BJ (cell line): ENCODE measurements at regions not wholly inside any gene's neighbourhood (a gene's known extent, or its start where the extent isn't known, plus 50 kb on each side); places are given as distances from the start of the nearest gene placed in this dataset.

Experiments
- CTCF ChIA-PET: fragments of 350-600 bp; formaldehyde crosslinking; extraction: SDS; loops from one replicate; lab custom pipeline; 2021; ENCODE audit warnings: antibody characterized with exemption, inconsistent platforms; lab: Yijun Ruan, JAX
- POLR2A ChIA-PET: fragments of 300-600 bp; sonication (Branson Sonifier 250); formaldehyde crosslinking; extraction: SDS; loops from one replicate; lab custom pipeline; 2021; ENCODE audit warnings: antibody characterized with exemption; lab: Charles Lee
- DNase-seq: peaks from one replicate; pipeline ENCODE4 v3.0.0-alpha.2; 2011; ENCODE audit warnings: low read depth
- H3K27me3 ChIP-seq: 2 replicates; pipeline ENCODE4 v1.6.0; 2011; ENCODE audit warnings: low read length; ENCODE audit not compliant: control insufficient read depth, insufficient read depth
- H3K36me3 ChIP-seq: 2 replicates; pipeline ENCODE4 v1.5.1; 2011; ENCODE audit warnings: low read length; ENCODE audit not compliant: control insufficient read depth, insufficient read depth
- H3K4me3 ChIP-seq: 2 replicates; pipeline ENCODE4 v1.5.1; 2011; ENCODE audit warnings: low read depth, mild to moderate bottlenecking, control low read depth, low read length
- CTCF ChIP-seq: IDR thresholded peaks from 2 replicates; pipeline ENCODE4 v1.5.1; 2011; ENCODE audit warnings: low read depth, mild to moderate bottlenecking, control low read depth, inconsistent platforms, low read length, moderate library complexity; ENCODE audit not compliant: insufficient read depth

- no peak for DNase-seq
- TF ChIP-seq CTCF = no peak
- H3K36me3 ChIP-seq = no peaks in the 10 kb centered on the region
- no peaks in the 10 kb centered on the region for H3K27me3 ChIP-seq
- H3K4me3 ChIP-seq = no peak overlapping the region
- POLR2A ChIA-PET = no interaction called here
- CTCF ChIA-PET = no interaction called here
These were observed 212.1 kb upstream of the ROBO2 start for GRCh38 chr3:76827701-76828226.

GRCh38 chr3:76834657-76835056, 205.2 kb upstream of the ROBO2 start:
- H3K4me3 ChIP-seq = no peak overlapping the region
- no peaks in the 10 kb centered on the region for H3K36me3 ChIP-seq
- TF ChIP-seq CTCF = no peak
- ChIA-PET POLR2A (no interaction called here), CTCF (no interaction called here)
- no peaks in the 10 kb centered on the region for H3K27me3 ChIP-seq
- no peak for DNase-seq

GRCh38 chr3:76841747-76842146, 198.2 kb upstream of the ROBO2 start:
- Histone ChIP-seq H3K27me3 (no peaks in the 10 kb centered on the region), H3K36me3 (no peaks in the 10 kb centered on the region), H3K4me3 (no peak overlapping the region)
- no peak for TF ChIP-seq CTCF
- DNase-seq = no peak
- CTCF ChIA-PET = no interaction called here
- POLR2A ChIA-PET = no interaction called here

GRCh38 chr3:76842216-76842615, 197.7 kb upstream of the ROBO2 start:
- no peak overlapping the region for H3K4me3 ChIP-seq
- no peak for TF ChIP-seq CTCF
- no peaks in the 10 kb centered on the region for H3K27me3 ChIP-seq
- no peak for DNase-seq
- CTCF ChIA-PET = no interaction called here
- H3K36me3 ChIP-seq = no peaks in the 10 kb centered on the region
- POLR2A ChIA-PET = no interaction called here

GRCh38 chr3:76855451-76855850, 184.4 kb upstream of the ROBO2 start:
- no peak for TF ChIP-seq CTCF
- H3K36me3 ChIP-seq = no peaks in the 10 kb centered on the region
- POLR2A ChIA-PET = no interaction called here
- no peak for DNase-seq
- H3K27me3 ChIP-seq = no peaks in the 10 kb centered on the region
- CTCF ChIA-PET = no interaction called here
- no peak overlapping the region for H3K4me3 ChIP-seq
